ENCODE measurements at regions not wholly inside any gene's neighbourhood (a gene's known extent, or its start where the extent isn't known, plus 50 kb on each side); places are given as distances from the start of the nearest gene placed in this dataset.
"Not testable (repeated sequence)": the region's sequence is repeated elsewhere in the genome, so short reads cannot be mapped to it uniquely, and the experiment has no call there.

DNA sequence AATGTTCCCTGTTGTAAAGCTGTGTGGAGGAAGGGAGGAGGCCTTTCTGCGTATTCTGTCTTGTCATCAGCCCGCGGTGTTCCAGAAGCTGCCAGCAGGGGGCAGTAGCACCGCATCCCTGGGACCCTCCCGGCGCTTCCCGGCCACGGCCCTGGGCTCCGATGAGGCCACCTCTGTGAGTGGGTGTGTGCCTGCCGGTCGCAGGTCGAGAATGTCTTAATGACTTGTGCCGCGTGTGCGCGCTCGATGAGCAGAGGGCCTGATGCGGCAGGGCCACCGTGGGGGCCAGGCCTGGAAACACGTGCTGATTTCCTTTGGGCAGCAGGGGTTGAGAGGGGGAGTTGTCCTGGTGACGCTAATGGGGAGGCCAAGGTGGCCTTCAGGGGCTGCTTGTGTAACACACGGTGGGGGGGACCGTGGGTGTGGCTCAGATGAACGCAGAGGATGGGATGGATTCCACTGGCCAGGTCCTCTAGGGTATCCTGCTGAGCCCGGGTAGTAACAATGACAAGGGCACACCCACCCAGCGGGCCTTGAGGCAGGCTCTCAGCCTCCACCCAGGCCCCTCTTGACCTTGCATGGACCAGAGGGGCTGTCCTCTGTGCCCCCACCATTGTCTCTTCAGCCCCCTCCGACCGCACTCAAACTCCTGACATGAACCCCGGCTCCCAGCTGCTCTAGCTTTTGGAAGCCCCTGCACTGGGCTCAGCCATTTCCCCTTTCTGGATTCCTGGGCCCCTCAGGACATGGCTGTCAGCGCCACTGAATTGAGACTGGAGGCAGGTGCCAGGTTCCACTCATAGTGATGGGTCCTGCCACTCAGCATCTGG, 135.9 kb upstream of the PODXL start:
- ATAC-seq: peak; percentile 61
- peak; percentile 58 for DNase-seq
- Mint-ChIP-seq H3K9me3 (ENCODE audit: insufficient read depth) (no peaks in the 10 kb centered on the region), H3K27me3 (ENCODE audit: low read depth) (peaks cover 5% of the 10 kb centered on the region), H3K36me3 (ENCODE audit: low read depth) (no peaks in the 10 kb centered on the region), H3K4me1 (ENCODE audit: low read depth) (no peaks in the 10 kb centered on the region), H3K4me3 (no peak overlapping the region), H3K27ac (no peak overlapping the region)
- ChIA-PET CTCF (interaction anchor here (0.9 to 2.5 kb wide), 5 partner anchors 9 to 888 kb away, joined by 3 to 20 read pairs (median 4); no protein-coding TSS in a partner anchor), POLR2A (no interaction called here)

DNA sequence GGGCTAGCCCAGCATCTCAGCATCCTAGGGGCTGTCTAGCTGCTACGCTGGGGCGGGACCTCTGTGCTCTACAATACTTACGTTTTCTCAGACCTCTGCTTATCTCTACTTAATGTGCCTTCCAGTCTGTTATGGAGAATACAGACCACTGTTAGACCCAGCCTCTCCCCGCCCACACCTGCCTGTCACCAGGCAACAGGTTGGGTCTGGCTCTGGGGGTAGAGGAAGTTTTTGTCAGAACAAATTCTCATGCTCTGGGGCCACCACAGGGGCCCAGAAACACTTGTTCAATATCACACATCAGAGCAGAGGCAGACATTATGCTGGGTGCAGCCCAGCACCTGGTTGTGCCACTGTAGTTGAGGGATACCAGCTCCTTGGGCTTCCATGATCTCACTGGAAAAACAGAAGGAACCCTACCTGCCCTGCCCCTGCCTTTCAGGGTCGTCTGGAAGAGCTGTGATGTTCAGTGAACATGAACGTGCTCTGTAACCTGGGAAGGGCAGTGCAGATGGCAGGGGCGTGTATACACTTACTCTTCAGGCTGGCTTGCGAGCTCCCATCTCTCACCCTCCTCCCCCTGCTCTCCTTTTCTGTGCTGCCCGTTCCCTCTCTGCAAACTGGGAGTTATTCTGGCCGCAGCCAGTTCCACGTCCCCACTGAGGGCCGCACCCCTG, 135.2 kb upstream of the PODXL start:
- H3K27ac Mint-ChIP-seq: no peak overlapping the region
- ChIA-PET POLR2A (no interaction called here), CTCF (interaction anchor here (0.8 to 2.5 kb wide), 6 partner anchors 10 to 889 kb away, joined by 3 to 20 read pairs (median 4); no protein-coding TSS in a partner anchor)
- DNase-seq (no peak), ATAC-seq (peak; percentile 30)
- peaks cover 5% of the 10 kb centered on the region for H3K27me3 Mint-ChIP-seq (ENCODE audit: low read depth)
- no peaks in the 10 kb centered on the region for H3K9me3 Mint-ChIP-seq (ENCODE audit: insufficient read depth)
- no peaks in the 10 kb centered on the region for H3K36me3 Mint-ChIP-seq (ENCODE audit: low read depth)
- H3K4me1 Mint-ChIP-seq (ENCODE audit: low read depth): no peaks in the 10 kb centered on the region
- H3K4me3 Mint-ChIP-seq: no peak overlapping the region

DNA sequence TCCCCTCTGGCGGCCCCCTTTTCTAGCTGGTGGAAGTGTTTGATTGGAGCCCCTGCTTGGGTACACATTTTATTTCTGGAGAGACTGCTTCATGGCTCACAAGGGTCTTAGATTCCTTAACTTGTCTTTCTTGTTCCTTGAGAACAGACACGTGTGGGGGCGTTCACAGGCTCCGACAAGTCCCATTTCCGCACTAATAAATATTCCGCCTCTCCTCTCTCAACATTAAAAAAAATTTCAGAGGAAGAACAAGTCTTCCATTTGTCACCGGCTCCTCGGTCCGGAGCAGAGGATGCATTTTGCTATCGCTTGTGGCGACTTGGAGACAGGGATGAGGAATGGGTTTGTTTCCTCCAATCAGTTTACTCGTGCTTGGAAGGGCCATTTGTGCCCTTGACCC, 134.0 kb upstream of the PODXL start:
- DNase-seq (no peak), ATAC-seq (no peak)
- Mint-ChIP-seq H3K4me3 (no peak overlapping the region), H3K27me3 (ENCODE audit: low read depth) (peaks cover 5% of the 10 kb centered on the region), H3K4me1 (ENCODE audit: low read depth) (no peaks in the 10 kb centered on the region), H3K27ac (no peak overlapping the region), H3K36me3 (ENCODE audit: low read depth) (no peaks in the 10 kb centered on the region), H3K9me3 (ENCODE audit: insufficient read depth) (no peaks in the 10 kb centered on the region)
- CTCF ChIA-PET: interaction anchor here (1.0 to 2.5 kb wide), 2 partner anchors 11 to 25 kb away, joined by 4 to 20 read pairs; no protein-coding TSS in a partner anchor
- POLR2A ChIA-PET: no interaction called here

DNA sequence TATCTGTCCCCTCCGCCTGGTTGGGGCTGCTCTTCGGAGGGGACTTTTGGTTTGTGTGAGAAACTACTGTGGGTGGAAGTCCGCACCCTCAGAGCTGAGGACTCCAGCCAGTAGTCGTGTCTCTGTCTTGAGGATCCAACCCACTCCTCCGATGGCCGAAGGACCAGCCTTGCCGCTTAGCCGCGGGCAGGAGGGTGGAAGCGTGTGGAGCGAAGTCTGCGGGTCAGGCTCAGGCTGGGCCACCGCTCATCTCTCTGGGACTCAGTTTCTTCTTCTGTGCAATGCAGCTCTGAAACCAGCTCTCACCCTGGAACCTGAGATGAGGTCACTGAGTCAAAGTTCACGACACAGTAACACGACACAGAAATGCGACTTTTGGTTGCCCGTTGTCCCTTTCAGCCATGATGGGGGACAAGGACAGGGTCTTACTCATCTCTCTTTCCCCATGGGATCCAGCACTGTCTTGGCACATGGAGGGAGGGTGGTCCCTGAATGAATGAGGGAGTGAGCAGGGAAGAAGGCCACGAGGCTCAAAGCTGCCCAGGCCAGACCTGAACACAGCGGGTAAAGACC, 133.3 kb upstream of the PODXL start:
- POLR2A ChIA-PET: no interaction called here

DNA sequence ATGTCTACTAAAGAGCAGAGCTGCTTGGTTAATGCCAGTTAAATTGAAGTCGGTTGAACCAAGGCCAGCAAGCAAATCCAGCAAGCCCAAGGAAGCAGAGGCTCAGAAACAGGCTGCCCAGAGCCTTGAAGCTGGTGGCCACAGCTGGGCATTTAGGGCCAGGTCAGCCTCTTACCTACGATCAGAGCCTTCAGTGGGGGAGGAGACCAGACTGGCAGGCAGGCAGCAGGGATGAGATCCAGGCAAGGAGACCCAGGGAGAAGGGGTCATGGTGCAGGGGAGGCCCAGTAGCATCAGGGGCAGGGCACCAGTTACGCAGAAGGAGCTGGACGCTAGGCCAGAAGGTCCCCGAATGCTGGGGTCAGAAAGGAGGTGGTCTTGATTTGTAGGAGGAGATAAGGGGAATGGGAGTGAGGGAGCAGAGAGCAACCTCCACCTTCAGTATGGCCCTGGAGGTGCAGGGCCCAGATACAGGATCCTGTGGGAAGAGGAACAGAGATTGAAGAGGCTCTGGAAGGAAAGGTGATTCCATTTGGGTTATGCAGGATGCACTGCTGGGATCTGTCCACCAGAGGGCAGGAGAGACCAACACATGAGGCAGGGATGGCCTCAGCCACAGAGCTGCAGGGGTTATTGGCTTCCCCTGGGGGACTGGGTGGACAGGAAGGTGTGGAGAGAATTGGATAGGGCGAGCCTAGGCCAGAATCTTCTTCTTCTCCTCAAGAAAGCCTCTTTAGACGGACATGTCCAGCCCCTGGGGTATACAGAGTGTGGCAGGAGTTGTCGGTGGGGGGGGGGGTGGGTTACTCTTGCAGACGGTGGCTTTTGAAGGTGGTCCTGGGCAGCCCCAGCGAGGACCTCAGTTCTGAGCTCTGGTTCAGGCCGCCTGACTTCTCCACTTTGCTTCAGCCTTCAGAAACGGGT, 132.6 kb upstream of the PODXL start:
- no peak overlapping the region for H3K27ac Mint-ChIP-seq
- CTCF ChIA-PET: interaction anchor here (0.7 to 1.9 kb wide), 7 partner anchors 9 to 892 kb away, joined by 3 to 15 read pairs (median 3); no protein-coding TSS in a partner anchor

More for the DNA sequence above, 133.3 kb upstream of the PODXL start:
- Mint-ChIP-seq H3K27me3 (ENCODE audit: low read depth) (peaks cover 8% of the 10 kb centered on the region), H3K9me3 (ENCODE audit: insufficient read depth) (no peaks in the 10 kb centered on the region), H3K27ac (no peak overlapping the region), H3K36me3 (ENCODE audit: low read depth) (no peaks in the 10 kb centered on the region), H3K4me3 (no peak overlapping the region), H3K4me1 (ENCODE audit: low read depth) (no peaks in the 10 kb centered on the region)
- ATAC-seq: no peak
- no peak for DNase-seq
- CTCF ChIA-PET: interaction anchor here (0.7 to 1.9 kb wide), 6 partner anchors 10 to 220 kb away, joined by 3 to 15 read pairs (median 4); no protein-coding TSS in a partner anchor

DNA sequence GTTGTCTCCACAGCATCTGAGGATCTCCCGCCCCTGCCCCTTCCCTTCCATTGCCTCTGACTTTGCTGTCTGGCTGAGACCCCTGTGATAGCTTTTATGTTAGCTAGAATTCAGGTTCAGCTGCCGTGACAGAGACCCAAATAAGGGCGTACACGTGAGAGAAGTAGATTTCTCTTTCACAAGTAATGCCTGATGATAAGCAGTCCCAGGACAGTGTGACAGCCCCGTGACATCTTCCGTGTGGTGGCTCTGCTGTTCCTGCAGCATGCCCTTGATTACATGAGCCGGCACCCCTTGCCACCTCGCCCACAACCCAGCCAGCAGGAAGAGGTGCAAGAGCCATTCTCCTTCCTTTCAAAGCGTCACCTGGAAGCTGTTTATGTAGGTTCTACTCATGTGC, 130.9 kb upstream of the PODXL start:
- H3K36me3 Mint-ChIP-seq (ENCODE audit: low read depth): no peaks in the 10 kb centered on the region
- CTCF ChIA-PET: no interaction called here
- no peak overlapping the region for H3K4me3 Mint-ChIP-seq
- no peaks in the 10 kb centered on the region for H3K9me3 Mint-ChIP-seq (ENCODE audit: insufficient read depth)
- no peaks in the 10 kb centered on the region for H3K4me1 Mint-ChIP-seq (ENCODE audit: low read depth)
- POLR2A ChIA-PET: no interaction called here
- ATAC-seq (no peak), DNase-seq (no peak)
- H3K27me3 Mint-ChIP-seq (ENCODE audit: low read depth): peaks cover 8% of the 10 kb centered on the region
- H3K27ac Mint-ChIP-seq: no peak overlapping the region

More for the DNA sequence above, 132.6 kb upstream of the PODXL start:
- ATAC-seq (peak; percentile 69), DNase-seq (peak; percentile 67)
- H3K4me3 Mint-ChIP-seq: no peak overlapping the region
- H3K36me3 Mint-ChIP-seq (ENCODE audit: low read depth): no peaks in the 10 kb centered on the region
- no peaks in the 10 kb centered on the region for H3K4me1 Mint-ChIP-seq (ENCODE audit: low read depth)
- POLR2A ChIA-PET: no interaction called here
- H3K9me3 Mint-ChIP-seq (ENCODE audit: insufficient read depth): no peaks in the 10 kb centered on the region
- peaks cover 8% of the 10 kb centered on the region for H3K27me3 Mint-ChIP-seq (ENCODE audit: low read depth)

DNA sequence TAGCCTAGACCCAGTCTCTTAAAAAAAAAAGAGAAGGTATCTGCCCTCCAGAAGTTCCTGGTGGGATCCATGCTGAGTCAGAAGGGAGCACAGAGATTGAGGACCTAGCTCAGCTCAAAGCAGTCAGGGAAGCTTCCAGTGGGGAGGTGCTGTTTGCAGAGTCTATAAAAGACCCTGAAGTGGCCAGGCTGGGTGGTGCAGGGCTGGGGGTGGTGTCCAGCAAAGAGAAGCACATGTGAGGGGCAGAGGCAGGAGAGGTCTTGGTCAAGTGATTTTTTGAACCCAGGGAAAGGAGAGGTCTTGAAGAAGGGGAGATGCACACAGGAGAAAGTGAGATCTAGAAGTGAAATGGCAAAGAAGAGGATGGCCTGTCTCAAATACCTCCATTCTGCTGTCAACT, 130.4 kb upstream of the PODXL start:
- no peaks in the 10 kb centered on the region for H3K4me1 Mint-ChIP-seq (ENCODE audit: low read depth)
- ChIA-PET POLR2A (interaction anchor here (0.6 kb wide), 1 partner anchor 349 kb away, joined by 3 read pairs; no protein-coding TSS in a partner anchor), CTCF (no interaction called here)

DNA sequence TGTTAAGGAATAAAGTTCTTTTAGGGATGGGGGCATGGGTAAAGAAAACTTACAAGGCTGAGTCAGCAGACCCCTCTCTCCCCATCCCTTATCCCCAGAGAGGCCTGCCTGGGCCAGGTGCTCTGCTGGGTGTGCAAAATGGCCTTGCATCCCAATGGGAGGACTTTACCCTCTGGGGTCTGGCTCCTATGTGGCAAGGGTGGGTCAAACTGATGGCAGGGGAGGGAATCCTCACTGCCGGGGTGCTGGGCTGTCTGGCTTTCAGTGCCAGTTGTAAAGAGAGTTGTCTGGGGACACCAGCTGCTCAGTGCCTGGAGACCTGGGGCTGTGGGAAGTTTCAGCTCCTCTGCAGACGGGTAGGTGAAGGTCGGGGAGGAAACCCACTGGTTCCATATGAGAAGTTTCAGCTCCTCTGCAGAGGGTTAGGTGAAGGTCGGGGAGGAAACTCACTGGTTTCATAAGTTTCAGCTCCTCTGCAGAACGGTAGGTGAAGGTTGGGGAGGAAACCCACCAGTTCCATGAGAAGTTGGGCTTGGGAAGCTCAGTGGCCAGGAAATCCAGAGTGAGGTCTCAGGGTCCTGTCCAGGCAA, 127.2 kb upstream of the PODXL start:
- ATAC-seq (no peak), DNase-seq (no peak)
- H3K9me3 Mint-ChIP-seq (ENCODE audit: insufficient read depth): no peaks in the 10 kb centered on the region
- H3K4me3 Mint-ChIP-seq: no peak overlapping the region
- H3K27me3 Mint-ChIP-seq (ENCODE audit: low read depth): peaks cover 7% of the 10 kb centered on the region
- no peaks in the 10 kb centered on the region for H3K36me3 Mint-ChIP-seq (ENCODE audit: low read depth)
- CTCF ChIA-PET: no interaction called here
- H3K4me1 Mint-ChIP-seq (ENCODE audit: low read depth): no peaks in the 10 kb centered on the region
- no peak overlapping the region for H3K27ac Mint-ChIP-seq
- POLR2A ChIA-PET: interaction anchor here (0.6 kb wide), 2 partner anchors 27 to 50 kb away, joined by 3 read pairs; no protein-coding TSS in a partner anchor

More for the DNA sequence above, 130.4 kb upstream of the PODXL start:
- no peak overlapping the region for H3K27ac Mint-ChIP-seq
- no peak for DNase-seq
- H3K36me3 Mint-ChIP-seq (ENCODE audit: low read depth): no peaks in the 10 kb centered on the region
- peaks cover 3% of the 10 kb centered on the region for H3K27me3 Mint-ChIP-seq (ENCODE audit: low read depth)
- no peak for ATAC-seq
- no peaks in the 10 kb centered on the region for H3K9me3 Mint-ChIP-seq (ENCODE audit: insufficient read depth)
- no peak overlapping the region for H3K4me3 Mint-ChIP-seq

DNA sequence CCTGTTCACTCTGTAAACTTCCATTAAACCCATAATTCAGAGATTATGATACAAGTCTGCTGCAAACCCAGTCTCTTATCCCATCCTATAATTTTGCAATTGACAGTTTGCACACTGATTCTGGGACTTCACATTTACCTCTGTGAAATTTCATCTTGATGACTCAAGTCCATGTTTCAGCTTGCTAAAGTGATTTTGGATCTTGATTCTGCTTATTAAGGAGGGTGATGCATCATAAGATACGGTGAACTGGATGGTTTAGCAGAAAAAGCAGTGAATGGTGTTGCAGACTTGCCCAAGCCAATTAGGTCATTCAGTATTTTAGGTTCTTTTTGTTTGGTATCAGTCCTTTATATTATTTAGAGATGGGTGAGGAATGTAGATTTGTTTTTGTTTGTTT, 125.5 kb upstream of the PODXL start:
- Mint-ChIP-seq H3K4me1 (ENCODE audit: low read depth) (no peaks in the 10 kb centered on the region), H3K36me3 (ENCODE audit: low read depth) (no peaks in the 10 kb centered on the region), H3K27ac (no peak overlapping the region), H3K4me3 (no peak overlapping the region), H3K9me3 (ENCODE audit: insufficient read depth) (no peaks in the 10 kb centered on the region), H3K27me3 (ENCODE audit: low read depth) (peaks cover 7% of the 10 kb centered on the region)
- DNase-seq (no peak), ATAC-seq (no peak)
- POLR2A ChIA-PET: no interaction called here
- CTCF ChIA-PET: no interaction called here

DNA sequence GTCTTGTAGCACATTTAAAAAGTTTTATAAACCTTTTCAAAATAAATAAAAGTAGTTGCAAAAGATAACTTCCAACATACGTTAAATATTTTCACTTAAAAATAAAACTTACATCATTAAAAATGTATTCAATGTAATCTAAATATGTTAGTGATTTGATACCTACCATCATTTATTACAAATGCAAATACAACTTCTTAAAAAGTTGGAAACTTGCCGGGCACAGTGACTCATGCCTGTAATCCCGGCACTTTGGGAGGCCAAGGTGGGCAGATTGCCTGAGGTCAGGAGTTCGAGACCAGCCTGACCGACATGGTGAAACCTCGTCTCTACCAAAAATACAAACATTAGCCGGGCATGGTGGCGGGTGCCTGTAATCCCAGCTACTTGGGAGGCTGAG, 122.6 kb upstream of the PODXL start:
- ATAC-seq; DNase-seq; H3K27me3 Mint-ChIP-seq (ENCODE audit: low read depth); CTCF ChIA-PET; POLR2A ChIA-PET; H3K4me1 Mint-ChIP-seq (ENCODE audit: low read depth); H3K27ac Mint-ChIP-seq; H3K36me3 Mint-ChIP-seq (ENCODE audit: low read depth); H3K4me3 Mint-ChIP-seq; H3K9me3 Mint-ChIP-seq (ENCODE audit: insufficient read depth): not testable (repeated sequence)

DNA sequence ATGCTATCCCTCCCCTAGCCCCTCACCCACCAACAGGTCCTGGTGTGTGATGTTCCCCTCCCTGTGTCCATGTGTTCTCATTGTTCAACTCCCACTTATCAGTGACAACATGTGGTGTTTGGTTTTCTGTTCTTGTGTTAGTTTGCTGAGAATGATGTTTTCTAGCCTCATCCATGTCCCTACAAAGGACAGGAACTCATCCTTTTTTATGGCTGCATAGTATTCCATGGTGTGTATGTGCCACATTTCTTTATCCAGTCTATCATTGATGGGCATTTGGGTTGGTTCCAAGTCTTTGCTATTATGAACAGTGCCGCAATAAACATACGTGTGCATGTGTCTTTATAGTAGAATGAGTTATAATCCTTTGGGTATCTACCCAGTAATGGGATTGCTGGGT, 120.4 kb upstream of the PODXL start:
- POLR2A ChIA-PET; CTCF ChIA-PET; ATAC-seq; H3K27ac Mint-ChIP-seq; H3K9me3 Mint-ChIP-seq (ENCODE audit: insufficient read depth); H3K4me3 Mint-ChIP-seq; H3K27me3 Mint-ChIP-seq (ENCODE audit: low read depth); H3K4me1 Mint-ChIP-seq (ENCODE audit: low read depth); H3K36me3 Mint-ChIP-seq (ENCODE audit: low read depth); DNase-seq: not testable (repeated sequence)
